NCI-H1694 treated with DMSO at 0.1 percent for 48 hours (cell line): ENCODE measurements at regions not wholly inside any gene's neighbourhood (a gene's known extent, or its start where the extent isn't known, plus 50 kb on each side); places are given as distances from the start of the nearest gene placed in this dataset.
A peak's percentile ranks its signal among the peaks of the same experiment; 100 is the strongest.
"Not testable (repeated sequence)": the region's sequence is repeated elsewhere in the genome, so short reads cannot be mapped to it uniquely, and the experiment has no call there.

ENCODE experiments used
- DNase-seq: peaks from one replicate; lab custom pipeline; 2025; lab: John Stamatoyannopoulos, UW

- no peak for DNase-seq
Observed at GRCh38 chrX:37904833-37905232, 57.5 kb upstream of the DYNLT3 start.

- DNase-seq = peak; percentile 25
Observed at GRCh38 chrX:37905436-37906147, 58.2 kb upstream of the DYNLT3 start.

GRCh38 chrX:37906357-37906756, 59.0 kb upstream of the DYNLT3 start:
- DNase-seq = peak; percentile 5

GRCh38 chrX:37910186-37910585, 62.8 kb upstream of the DYNLT3 start:
- no peak for DNase-seq

- DNase-seq = no peak
Observed at GRCh38 chrX:37912304-37912703, 64.9 kb upstream of the DYNLT3 start.

GRCh38 chrX:37912777-37913176, 65.4 kb upstream of the DYNLT3 start:
- no peak for DNase-seq

GRCh38 chrX:37918168-37918567, 70.8 kb upstream of the DYNLT3 start:
- DNase-seq = no peak

GRCh38 chrX:37918703-37919102, 71.3 kb upstream of the DYNLT3 start:
- no peak for DNase-seq

GRCh38 chrX:37921758-37922157, 74.4 kb upstream of the DYNLT3 start:
- DNase-seq = no peak

GRCh38 chrX:37922928-37923327, 75.6 kb upstream of the DYNLT3 start:
- no peak for DNase-seq

- not testable (repeated sequence) for DNase-seq
Observed at GRCh38 chrX:37925761-37926160, 78.4 kb upstream of the DYNLT3 start.

GRCh38 chrX:37926700-37927099, 79.3 kb upstream of the DYNLT3 start:
- peak; percentile 37 for DNase-seq

- no peak for DNase-seq
Observed at GRCh38 chrX:37942170-37942569, 64.2 kb upstream of the SYTL5 start.

- no peak for DNase-seq
Observed at GRCh38 chrX:37943554-37944344, 62.6 kb upstream of the SYTL5 start.

GRCh38 chrX:37946197-37946596, 60.2 kb upstream of the SYTL5 start:
- DNase-seq = no peak

GRCh38 chrX:37955273-37955672, 51.1 kb upstream of the SYTL5 start:
- no peak for DNase-seq

GRCh38 chrX:37956223-37956622, 50.1 kb upstream of the SYTL5 start:
- no peak for DNase-seq
